Medulla oblongata (tissue), 1 donor: ENCODE measurements at regions not wholly inside any gene's neighbourhood (a gene's known extent, or its start where the extent isn't known, plus 50 kb on each side); places are given as distances from the start of the nearest gene placed in this dataset.
"Not testable (repeated sequence)": the region's sequence is repeated elsewhere in the genome, so short reads cannot be mapped to it uniquely, and the experiment has no call there.

Source experiments
- DNase-seq: peaks from one replicate; pipeline ENCODE4 v3.0.0-alpha.2; 2015; ENCODE audit errors: extremely low spot score

DNA sequence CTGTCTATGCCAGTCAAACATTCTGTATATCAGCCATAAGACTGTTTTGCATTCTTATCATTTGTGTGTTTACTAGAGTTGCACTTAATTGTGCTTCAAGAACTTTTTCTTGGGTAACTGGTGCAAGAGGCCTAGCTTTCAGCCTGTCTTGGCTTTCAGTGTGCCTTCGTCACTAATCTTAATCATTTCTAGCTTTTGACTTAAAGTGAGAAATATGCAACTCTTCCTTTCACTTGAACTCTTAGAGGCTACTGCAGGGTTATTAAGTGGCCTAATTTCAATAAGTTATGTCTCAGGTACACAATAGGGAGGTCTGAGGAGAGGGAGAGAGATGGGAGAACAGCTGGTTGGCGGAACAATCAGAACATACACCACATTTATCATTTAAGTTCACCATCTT is 62.1 kb upstream of the FAN1 start:
- not testable (repeated sequence) for DNase-seq

DNA sequence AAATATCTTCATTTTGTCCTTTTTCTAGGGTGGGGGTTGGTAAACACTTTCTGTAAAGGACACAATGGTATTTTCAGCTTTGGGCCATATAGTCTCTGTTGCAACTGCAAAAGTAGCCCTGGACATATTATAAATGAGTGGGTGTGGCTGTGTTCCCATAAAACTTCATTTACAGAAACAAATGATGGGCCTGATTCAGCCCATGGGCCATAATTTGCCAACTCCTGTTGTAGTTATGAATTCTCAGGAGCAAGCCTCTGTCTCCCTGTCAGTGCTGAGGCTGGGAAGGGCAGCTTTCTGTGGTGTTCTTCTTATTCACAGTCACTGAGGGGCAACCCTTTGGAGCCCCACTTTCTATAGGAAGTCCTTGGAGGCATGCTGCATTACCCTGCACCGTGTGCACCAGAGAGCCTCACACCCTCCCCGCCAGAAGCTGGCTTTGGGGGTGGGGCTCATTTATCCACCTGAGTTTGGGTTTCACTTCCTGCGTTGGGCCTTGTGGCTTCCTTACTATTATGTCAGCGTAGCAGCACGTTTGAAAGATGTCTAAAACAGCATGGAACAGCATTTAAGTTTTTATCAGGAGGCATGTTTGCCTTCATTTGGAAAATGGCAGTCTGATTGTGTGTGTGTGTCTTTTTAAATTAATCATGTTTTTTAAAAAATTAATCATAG is 60.8 kb upstream of the FAN1 start:
- not testable (repeated sequence) for DNase-seq

- not testable (repeated sequence) for DNase-seq
Measured at GRCh38 chr15:30845536-30845935, 58.2 kb upstream of the FAN1 start.
